OCI-LY7 (cell line): ENCODE measurements at regions not wholly inside any gene's neighbourhood (a gene's known extent, or its start where the extent isn't known, plus 50 kb on each side); places are given as distances from the start of the nearest gene placed in this dataset.

Source experiments
- CTCF ChIP-seq: fragments of 200-600 bp; sonication (generic); conservative IDR thresholded peaks from 2 replicates; pipeline ENCODE4 v1.5.1; 2014; ENCODE audit warnings: mild to moderate bottlenecking, antibody characterized with exemption, low read length, moderate library complexity, mixed read lengths
- EZH2phosphoT487 ChIP-seq: fragments of 200-600 bp; sonication (generic); IDR thresholded peaks from 2 replicates; pipeline ENCODE4 v1.6.1; 2018; ENCODE audit warnings: low read depth, borderline replicate concordance, mild to moderate bottlenecking, mixed run types, antibody characterized with exemption, low read length, moderate library complexity, mixed read lengths

- TF ChIP-seq CTCF (no peak), EZH2phosphoT487 (no peak)
Observed at GRCh38 chr6:112938650-112939049, 591.5 kb downstream of the RFPL4B start.
